ENCODE measurements at regions not wholly inside any gene's neighbourhood (a gene's known extent, or its start where the extent isn't known, plus 50 kb on each side); places are given as distances from the start of the nearest gene placed in this dataset.

GRCh38 chr10:4481192-4481591, 344.8 kb upstream of the AKR1E2 start:
- in situ Hi-C loops (cut with HindIII; ENCODE audit: low sequenced_read_pairs) = no loop called here
- DNase-seq (ENCODE audit: low spot score) = no peak

DNA sequence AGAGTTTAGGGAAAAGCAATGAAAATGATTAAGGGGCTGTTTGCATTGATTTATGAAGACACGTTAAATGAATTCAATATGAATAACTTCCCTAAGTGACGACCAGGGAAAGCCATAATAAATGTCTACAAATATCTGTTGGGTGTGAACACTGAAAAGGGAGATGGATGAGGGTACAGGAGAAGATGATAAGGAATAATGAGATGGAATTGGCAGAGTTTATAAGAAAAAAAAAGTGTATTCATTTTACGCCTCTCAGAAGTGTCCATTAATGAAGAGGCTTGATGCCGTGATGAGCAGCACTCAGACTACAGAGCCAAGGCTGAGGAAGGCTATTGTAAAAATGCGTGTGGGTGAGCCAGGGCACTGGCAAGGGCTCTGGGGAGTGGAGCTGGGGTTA, 346.7 kb upstream of the AKR1E2 start:
- no peak for DNase-seq (ENCODE audit: low spot score)
- in situ Hi-C loops (cut with HindIII; ENCODE audit: low sequenced_read_pairs) = no loop called here

DNA sequence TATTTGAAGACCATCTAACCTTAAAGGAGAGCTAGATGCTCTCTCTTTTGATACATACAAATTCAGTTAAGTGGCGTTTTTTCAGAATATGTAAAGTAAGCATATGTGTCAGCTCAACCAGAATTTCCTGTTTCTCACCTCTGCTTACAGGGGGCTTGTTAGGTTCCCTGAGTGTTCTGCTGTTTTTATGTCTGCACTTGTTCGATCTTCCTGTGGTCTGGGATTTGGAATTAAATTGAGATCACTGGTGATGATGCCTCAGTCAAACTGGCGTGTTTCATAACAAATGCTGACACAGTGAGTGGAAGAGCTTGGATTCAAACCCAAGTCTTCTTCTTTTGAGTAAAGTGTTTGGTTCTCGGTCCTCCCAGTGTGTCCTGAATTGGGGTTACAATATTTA, 348.3 kb upstream of the AKR1E2 start:
- in situ Hi-C loops (cut with HindIII; ENCODE audit: low sequenced_read_pairs) = no loop called here
- DNase-seq (ENCODE audit: low spot score) = no peak

- in situ Hi-C loops (cut with HindIII; ENCODE audit: low sequenced_read_pairs) = no loop called here
- DNase-seq (ENCODE audit: low spot score) = no peak
These were observed 350.0 kb upstream of the AKR1E2 start for GRCh38 chr10:4475827-4476490.

GRCh38 chr10:4474829-4475228, 351.2 kb upstream of the AKR1E2 start:
- no peak for DNase-seq (ENCODE audit: low spot score)
- in situ Hi-C loops (cut with HindIII; ENCODE audit: low sequenced_read_pairs) = no loop called here

DNA sequence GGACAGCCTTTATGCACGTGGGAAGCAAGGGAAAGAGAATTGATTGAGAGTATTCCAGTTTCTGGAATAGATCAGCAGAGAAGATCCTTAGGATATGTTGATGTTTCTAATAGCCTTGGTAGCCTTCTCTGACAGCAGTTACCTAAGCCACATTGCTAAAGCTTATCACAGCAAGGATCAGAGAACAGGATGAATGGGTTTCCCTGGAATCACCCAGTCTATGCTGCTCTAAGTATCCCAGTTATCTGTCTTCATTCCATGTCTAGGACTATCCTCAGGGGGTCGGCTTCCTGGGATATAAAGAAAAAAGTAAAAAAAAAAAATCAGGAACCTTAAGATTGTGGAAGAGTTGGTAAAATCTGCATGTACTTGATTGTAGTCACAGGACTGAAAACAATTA, 352.0 kb upstream of the AKR1E2 start:
- no peak for DNase-seq (ENCODE audit: low spot score)
- in situ Hi-C loops (cut with HindIII; ENCODE audit: low sequenced_read_pairs) = no loop called here

GRCh38 chr10:4472190-4472904, 353.7 kb upstream of the AKR1E2 start:
- in situ Hi-C loops (cut with HindIII; ENCODE audit: low sequenced_read_pairs) = no loop called here
- no peak for DNase-seq (ENCODE audit: low spot score)

DNA sequence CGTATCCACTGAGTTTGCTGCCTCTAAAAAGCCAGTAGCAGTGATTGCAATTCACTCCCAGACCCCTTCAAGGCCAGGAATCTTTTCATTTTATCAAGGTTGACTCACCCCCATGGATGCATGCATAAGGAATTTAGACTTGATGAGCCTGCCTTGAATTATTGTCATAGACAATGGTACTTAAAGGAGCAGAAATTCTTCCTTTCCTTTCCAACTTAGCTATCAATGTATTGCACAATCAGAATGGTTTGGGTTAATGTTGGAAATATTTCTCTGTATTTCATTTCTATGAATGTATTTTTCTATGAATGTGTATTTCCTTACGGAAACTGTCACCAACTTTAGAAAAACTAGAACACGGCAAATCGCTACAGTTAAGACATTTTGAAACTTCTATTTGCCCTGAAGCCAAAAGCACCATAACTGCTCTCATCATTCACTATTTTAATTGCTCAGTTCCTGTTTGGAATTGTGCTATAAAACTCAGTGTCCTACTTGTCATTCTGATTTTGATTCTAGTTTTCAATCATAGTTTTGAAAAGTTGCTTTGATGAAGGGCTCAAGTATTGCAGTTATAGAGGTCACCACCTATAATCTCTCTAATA, 355.7 kb upstream of the AKR1E2 start:
- no peak for DNase-seq (ENCODE audit: low spot score)
- in situ Hi-C loops (cut with HindIII; ENCODE audit: low sequenced_read_pairs) = no loop called here

DNA sequence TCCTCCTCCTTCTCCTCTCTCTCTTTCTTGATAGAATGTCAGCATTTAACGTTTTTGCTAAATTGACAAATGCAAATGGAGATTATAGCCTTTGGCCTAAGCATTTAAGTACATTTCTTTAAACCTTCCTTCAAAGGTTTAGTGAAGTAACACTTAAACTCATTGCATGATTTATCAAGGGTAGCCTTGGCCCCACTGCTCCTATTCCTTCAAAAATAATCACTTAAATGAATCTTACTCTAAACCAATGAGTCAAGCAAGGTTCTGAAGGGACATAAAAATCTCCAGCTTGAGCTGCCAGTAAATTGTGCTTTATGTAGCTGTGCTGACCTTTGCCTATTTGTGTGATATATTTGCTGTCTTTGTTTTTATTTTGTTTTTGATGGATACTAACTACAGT, 358.5 kb upstream of the AKR1E2 start:
- no peak for DNase-seq (ENCODE audit: low spot score)
- in situ Hi-C loops (cut with HindIII; ENCODE audit: low sequenced_read_pairs) = no loop called here

- in situ Hi-C loops (cut with HindIII; ENCODE audit: low sequenced_read_pairs) = no loop called here
- no peak for DNase-seq (ENCODE audit: low spot score)
These were observed 365.7 kb upstream of the AKR1E2 start for GRCh38 chr10:4460267-4460666.

DNA sequence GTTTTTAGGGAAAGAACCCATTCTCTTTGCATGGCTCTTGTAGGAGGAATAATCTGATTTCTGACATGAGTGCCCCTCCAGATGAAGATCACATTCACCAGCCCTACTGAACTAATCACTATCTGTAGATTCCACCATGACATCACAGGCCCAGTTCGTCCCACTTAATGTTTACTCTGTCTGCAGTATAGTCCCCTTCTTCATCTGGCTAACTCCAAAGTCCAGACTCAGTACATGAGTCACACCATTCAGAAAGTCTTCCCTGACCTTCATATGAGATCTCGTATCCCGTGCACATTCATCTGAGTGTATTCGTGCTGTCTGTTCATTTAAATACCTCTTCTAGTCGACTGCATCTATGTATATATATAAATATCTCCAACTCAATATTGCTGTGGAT, 366.5 kb upstream of the AKR1E2 start:
- in situ Hi-C loops (cut with HindIII; ENCODE audit: low sequenced_read_pairs) = no loop called here
- no peak for DNase-seq (ENCODE audit: low spot score)

- in situ Hi-C loops (cut with HindIII; ENCODE audit: low sequenced_read_pairs) = no loop called here
- no peak for DNase-seq (ENCODE audit: low spot score)
These were observed 368.4 kb upstream of the AKR1E2 start for GRCh38 chr10:4457597-4457996.

- no peak for DNase-seq (ENCODE audit: low spot score)
- in situ Hi-C loops (cut with HindIII; ENCODE audit: low sequenced_read_pairs) = no loop called here
These were observed 369.2 kb upstream of the AKR1E2 start for GRCh38 chr10:4456776-4457175.

DNA sequence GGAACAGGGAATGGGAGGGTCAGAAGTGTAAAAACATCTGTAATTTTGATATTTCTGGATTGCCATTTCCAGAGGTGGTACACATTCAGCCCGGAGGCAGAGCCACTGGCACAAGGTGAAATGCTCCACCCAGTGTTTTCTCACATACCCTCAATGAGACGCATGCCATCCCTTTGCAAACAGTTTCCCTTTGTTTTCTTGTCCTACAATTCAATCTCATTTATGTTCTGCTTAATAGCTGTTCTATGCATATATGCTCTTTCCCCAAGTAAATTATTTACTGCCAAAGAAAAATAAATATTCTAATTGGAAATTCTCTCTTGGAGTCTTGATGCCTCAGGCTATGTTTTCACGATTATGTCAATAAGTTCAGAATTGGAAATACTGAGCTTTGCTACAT, 369.7 kb upstream of the AKR1E2 start:
- in situ Hi-C loops (cut with HindIII; ENCODE audit: low sequenced_read_pairs) = no loop called here
- DNase-seq (ENCODE audit: low spot score) = no peak

GRCh38 chr10:4453950-4454349, 372.1 kb upstream of the AKR1E2 start:
- no peak for DNase-seq (ENCODE audit: low spot score)
- in situ Hi-C loops (cut with HindIII; ENCODE audit: low sequenced_read_pairs) = no loop called here

DNA sequence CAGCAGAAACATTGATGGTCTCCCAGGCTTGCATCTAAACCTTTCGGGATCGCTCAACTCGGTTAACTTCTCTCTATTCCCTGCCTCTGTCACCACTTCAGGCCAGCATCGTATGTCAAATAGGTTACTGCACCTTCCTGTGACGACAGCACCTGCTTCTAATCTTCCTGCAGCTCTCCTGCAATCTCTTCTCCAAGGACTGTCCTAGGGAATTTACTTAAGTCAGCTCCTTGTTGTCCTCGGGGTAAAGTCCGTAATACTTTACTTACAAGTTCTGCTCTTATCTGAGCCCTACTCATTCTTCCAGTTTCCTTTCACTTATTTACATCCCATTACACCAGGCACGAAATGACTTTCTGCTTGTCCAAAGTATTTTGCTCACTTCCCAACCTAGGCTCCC, 372.7 kb upstream of the AKR1E2 start:
- DNase-seq (ENCODE audit: low spot score) = no peak
- in situ Hi-C loops (cut with HindIII; ENCODE audit: low sequenced_read_pairs) = no loop called here

- in situ Hi-C loops (cut with HindIII; ENCODE audit: low sequenced_read_pairs) = no loop called here
These were observed 374.8 kb upstream of the AKR1E2 start for GRCh38 chr10:4450981-4451908.

GRCh38 chr10:4450169-4450568, 375.8 kb upstream of the AKR1E2 start:
- DNase-seq (ENCODE audit: low spot score) = no peak
- in situ Hi-C loops (cut with HindIII; ENCODE audit: low sequenced_read_pairs) = no loop called here

More at GRCh38 chr10:4450981-4451908, 374.8 kb upstream of the AKR1E2 start:
- no peak for DNase-seq (ENCODE audit: low spot score)

DNA sequence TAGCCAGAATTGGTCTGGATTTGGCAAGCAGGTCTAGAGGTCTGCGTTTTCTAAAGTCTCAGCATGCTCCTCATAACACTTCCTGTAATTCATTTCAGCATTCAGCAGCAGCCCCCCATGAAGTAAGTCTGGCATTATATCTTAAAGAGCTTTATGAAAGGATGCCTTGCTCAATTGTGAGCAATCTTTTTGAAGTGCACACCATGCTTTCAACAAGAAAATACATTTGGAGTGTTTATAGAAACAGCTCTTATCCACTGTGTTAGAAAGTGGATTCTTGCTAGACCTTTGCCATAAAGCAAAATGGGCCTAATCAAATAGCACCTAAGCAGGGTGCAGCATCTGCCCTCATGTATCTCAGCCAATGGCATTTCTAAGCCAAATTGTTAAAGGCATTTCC, 378.0 kb upstream of the AKR1E2 start:
- in situ Hi-C loops (cut with HindIII; ENCODE audit: low sequenced_read_pairs) = no loop called here
- DNase-seq (ENCODE audit: low spot score) = no peak

- in situ Hi-C loops (cut with HindIII; ENCODE audit: low sequenced_read_pairs) = no loop called here
- DNase-seq (ENCODE audit: low spot score) = no peak
These were observed 382.6 kb upstream of the AKR1E2 start for GRCh38 chr10:4443419-4443818.

All from G401 (cell line).